GM18858 (cell line): ENCODE measurements at regions not wholly inside any gene's neighbourhood (a gene's known extent, or its start where the extent isn't known, plus 50 kb on each side); places are given as distances from the start of the nearest gene placed in this dataset.

Experiments
- ATAC-seq: cut with Tn5 transposase; IDR thresholded peaks from one replicate; pipeline ENCODE4 v1.9.1; 2021; ENCODE audit not compliant: unreplicated experiment

DNA sequence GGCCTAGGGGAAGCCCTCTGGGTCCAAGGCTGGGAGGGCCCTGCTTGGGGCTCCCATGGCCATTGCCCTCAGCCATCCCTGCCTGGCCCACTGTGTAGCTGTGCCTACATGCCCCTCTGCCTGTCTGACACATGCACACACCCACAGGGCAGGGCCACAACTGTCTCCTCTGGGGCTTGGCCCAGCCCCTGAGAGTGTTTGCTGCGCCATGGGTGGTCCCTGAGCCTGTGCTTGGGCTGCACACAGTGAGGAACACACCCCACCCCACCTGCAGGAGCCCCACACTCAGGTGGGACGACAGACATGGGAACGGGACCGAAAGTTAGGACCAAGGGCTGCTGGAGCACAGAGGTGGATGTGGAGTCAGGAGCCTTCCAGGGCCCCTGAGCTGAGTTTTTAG, 489.5 kb downstream of the TBC1D22A start:
- ATAC-seq: no peak

GRCh38 chr22:47250995-47251765, 488.7 kb downstream of the TBC1D22A start:
- ATAC-seq: no peak

GRCh38 chr22:47249370-47249928, 487.0 kb downstream of the TBC1D22A start:
- no peak for ATAC-seq

DNA sequence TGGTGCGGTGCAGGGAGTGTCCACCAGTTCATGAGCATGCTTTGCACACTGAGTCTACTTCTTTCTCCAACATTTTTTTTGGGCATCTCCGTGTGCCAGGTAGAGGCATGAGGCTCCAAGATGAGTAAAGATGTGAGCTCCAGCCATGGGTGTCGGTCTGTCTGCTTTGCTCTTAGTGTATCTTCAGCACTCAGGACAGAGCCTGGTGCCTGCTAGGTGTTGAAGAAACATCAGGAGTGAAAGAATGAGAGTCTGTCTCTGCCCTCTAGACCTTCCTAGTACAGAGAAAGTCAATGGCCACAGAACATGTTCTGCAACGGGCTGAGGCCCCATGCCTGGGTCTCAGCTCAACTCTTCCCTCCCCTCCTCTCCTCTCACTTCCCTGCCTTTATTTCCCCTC, 486.5 kb downstream of the TBC1D22A start:
- ATAC-seq: no peak

DNA sequence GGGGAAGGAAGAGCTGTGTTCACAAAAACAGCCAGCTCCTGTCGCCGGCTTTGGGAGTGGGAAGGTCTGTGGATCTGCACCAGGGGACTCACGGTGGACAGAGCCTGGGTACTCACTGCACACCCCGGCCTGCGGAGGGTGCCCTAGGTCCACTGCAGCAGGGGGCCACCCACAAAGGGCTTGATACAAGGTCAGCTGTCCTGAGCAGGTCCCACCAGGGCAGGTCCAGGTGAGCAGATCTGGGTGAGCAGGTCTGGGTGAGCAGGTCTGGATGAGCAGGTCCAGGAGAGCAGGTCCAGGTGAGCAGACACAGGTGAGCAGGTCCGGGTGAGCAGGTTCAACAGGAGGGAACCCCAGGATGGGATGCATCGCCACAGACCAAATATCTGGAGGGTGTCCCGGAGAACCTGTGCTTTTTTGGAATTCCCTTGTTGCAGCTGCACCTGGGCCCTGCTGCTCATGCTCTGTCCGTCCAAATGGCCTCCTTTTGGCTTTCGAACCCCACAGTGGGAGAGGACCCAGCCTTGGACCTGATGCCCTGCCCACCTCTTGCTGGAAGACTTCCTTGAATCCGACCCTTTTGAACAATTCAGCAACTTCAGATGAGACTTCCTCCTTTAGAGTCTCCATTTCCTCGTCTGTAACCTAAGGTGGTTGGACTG, 485.3 kb downstream of the TBC1D22A start:
- ATAC-seq: no peak

- no peak for ATAC-seq
These were observed 483.3 kb downstream of the TBC1D22A start for GRCh38 chr22:47245786-47246185.

DNA sequence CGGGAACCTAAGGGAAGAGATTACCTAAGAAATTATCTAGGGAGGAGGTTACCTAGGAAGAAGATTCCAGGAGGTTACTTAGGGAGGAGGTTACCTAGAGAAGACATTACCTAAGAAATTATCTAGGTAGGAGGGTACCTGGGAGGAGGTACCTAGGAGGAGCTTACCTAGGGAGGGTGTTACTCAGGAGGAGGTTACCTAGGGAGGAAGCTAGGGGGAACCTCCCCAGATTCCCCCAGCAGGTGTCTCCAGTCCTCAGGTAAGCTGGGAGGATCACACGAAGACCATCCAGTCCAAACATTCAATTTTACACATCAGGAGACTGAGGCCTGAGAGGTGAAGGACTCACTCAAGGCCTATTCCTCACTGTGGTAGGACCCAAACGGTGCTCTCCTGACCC, 482.8 kb downstream of the TBC1D22A start:
- no peak for ATAC-seq

- no peak for ATAC-seq
These were observed 477.7 kb downstream of the TBC1D22A start for GRCh38 chr22:47240116-47240515.

DNA sequence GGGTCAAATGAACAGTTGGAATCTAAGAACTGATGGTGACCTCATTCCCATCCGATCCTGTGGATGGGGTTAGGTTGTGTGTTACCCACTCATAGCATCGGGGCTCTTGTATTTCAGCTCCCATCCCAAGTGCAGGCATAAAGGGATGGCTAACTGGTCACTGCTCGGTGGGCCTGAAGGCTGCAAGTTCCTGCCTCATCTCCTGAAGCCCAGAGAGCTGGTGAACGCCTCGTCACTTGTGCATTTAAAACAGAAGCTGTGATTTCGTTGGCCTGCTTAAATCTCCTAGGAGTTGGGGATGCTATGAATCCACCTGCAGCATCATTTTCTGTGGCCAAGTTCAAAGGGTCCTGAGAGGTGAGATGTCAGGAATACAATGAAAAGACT, 477.0 kb downstream of the TBC1D22A start:
- ATAC-seq: no peak

- ATAC-seq: no peak
These were observed 476.4 kb downstream of the TBC1D22A start for GRCh38 chr22:47238690-47239473.

DNA sequence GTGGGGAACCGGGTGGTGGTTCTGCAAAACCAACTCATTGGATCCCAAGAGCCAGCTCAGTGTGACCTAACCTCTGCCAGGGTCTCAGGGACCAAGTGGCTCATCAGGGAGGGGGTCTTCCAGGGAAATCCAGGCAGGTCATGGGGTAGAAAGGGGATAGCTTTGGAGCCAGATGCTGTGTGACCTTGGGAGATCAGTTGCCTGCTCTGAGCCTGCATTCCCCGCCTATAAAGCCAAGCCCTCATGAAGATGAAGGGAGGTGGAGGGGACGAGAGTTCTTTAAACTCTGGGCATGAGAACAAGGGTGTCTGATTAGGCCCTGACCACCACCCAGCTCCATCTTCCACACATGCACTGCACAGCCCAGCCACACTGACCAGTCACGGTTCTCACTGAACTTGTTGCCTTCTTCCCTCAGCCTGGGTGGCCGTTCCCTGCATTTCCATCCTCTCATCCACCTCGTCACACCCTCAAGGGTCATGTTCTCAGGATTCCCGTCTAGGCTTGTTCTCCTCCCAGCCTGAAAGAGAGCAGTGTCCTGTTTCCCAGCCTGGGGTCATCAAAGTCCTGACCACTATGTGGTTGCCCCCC, 475.5 kb downstream of the TBC1D22A start:
- ATAC-seq: no peak

DNA sequence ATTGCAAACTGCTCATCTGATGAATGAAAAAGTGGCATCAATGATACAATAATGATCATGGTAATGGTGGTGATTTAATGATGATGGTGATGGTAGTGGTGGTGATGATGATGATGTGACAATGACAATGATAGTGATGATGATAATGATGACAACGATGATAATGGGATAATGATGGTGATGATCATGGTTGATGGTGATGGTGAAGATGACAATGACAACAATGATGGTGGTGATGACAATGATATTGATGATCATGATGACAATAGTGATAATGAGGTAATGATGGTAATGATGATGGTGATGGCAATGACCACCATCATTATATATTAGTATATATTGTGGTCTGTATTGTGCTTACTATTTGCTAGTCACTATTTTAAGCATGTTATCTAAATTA, 474.3 kb downstream of the TBC1D22A start:
- ATAC-seq: no peak

GRCh38 chr22:47236161-47236560, 473.7 kb downstream of the TBC1D22A start:
- ATAC-seq: no peak

- ATAC-seq: no peak
These were observed 471.1 kb downstream of the TBC1D22A start for GRCh38 chr22:47233316-47234243.

DNA sequence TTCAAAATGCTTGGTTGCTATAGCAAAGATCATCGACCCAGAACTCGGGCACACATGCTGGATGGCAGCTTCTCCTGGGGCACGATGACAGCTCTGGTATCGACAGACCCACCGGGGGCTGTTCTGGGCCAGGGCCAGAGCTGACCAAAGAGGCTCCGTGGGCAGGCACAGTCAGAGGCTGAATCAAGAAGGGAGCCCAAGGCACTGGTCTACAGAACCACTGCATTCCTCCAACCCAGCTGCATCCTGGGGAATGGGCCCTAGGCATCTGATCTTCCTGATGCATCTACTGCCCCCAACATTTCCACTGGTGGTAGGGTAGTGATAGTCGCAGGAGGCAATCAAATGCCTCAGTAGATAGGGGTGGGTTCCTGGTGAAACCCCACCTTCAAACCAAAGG, 470.3 kb downstream of the TBC1D22A start:
- no peak for ATAC-seq

GRCh38 chr22:47232197-47232596, 469.7 kb downstream of the TBC1D22A start:
- no peak for ATAC-seq

DNA sequence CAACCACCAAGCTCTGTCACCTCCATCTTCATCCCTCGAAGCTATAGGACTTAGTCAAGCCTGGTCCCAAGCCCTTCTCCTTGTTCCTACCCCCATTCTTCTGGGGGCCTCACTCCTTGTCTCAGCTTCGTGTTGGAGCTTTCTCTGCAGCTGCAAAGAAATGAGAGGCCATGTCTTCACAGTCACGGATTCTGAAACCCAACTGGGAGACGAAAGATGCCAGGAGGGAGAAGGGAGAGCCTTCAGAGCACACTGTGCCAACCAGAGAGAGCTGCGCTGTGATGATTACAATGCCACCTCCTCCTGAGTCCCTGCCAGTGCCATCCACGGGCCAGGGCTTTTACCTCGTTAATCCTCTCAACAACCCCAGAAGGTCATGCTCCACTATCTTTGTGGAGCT, 469.3 kb downstream of the TBC1D22A start:
- no peak for ATAC-seq

DNA sequence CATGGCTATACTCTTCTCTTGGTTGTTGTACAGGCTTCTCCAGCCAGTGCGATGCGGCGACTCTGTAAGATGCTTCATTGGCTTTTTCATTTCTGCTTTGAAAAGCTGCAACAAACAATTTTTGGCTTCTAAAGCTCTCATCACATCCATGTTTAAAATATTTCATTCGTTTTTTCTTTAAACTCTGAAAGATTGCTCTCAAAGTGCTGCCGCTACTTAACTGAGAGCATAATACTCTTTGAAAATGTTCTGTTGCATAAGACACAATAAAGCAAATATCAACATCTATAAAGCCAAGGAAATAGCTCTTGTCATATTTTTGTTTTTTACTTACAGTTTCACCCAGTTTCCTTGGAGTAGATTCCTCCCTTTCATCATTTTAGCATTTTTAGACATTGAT, 468.3 kb downstream of the TBC1D22A start:
- no peak for ATAC-seq

DNA sequence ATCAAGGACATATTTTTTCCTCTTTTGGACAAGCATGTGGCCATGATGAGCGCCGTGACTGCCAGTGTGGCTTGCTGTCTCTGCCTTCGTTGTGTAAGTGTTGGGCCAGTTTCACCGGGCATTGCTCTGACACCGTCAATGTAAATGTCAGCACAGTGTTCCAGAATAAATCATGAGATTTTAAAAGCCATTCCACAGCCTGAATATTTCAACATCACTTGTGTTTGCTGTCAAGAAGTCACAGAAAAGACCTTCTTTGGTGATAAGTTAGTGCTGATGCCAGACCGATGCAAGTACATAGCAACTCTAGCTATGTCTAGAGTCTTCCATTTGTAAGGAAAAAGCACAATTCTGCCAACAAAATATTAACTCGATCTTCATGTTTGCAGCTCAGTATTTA, 467.8 kb downstream of the TBC1D22A start:
- no peak for ATAC-seq

DNA sequence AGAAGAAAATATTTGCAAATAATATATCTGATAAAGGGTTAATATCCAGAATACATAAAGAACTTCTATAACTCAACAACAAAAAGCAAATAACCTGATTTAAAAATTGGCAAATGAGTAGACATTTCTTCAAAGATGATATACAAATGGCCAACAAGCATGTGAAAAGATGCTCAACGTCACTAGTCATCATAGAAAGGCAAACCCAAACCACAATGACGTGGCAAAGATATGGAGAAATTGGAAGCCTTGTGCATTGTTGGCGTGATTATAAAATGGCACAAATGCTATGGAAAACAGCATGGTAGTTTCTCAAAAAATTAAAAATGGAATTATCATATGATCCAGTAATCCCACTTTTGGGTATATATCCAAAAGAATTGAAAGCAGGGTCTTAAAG, 466.3 kb downstream of the TBC1D22A start:
- ATAC-seq: no peak
